ENCODE measurements at regions not wholly inside any gene's neighbourhood (a gene's known extent, or its start where the extent isn't known, plus 50 kb on each side); places are given as distances from the start of the nearest gene placed in this dataset.
"Not testable (repeated sequence)": the region's sequence is repeated elsewhere in the genome, so short reads cannot be mapped to it uniquely, and the experiment has no call there.

DNA sequence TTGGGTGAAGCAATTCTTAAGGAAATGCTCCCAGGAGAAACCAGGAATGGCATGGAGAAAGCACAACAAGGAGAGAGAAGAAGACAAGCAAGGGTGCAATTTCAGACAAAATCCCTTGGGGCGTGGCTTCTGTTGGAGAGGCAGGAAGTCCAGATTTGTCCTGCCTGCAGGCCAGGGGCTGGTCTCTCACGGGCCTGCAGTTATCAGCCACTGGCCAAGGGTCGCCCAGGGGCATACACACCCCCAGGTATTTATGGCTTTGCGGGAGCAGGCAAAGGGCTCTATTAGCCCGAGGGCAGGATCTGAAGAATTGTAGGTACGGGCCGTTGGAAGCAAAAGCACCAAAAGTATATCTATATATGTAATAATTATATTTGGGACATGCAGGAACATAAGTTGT is 87.7 kb downstream of the IYD start:
- no peak for DNase-seq

DNA sequence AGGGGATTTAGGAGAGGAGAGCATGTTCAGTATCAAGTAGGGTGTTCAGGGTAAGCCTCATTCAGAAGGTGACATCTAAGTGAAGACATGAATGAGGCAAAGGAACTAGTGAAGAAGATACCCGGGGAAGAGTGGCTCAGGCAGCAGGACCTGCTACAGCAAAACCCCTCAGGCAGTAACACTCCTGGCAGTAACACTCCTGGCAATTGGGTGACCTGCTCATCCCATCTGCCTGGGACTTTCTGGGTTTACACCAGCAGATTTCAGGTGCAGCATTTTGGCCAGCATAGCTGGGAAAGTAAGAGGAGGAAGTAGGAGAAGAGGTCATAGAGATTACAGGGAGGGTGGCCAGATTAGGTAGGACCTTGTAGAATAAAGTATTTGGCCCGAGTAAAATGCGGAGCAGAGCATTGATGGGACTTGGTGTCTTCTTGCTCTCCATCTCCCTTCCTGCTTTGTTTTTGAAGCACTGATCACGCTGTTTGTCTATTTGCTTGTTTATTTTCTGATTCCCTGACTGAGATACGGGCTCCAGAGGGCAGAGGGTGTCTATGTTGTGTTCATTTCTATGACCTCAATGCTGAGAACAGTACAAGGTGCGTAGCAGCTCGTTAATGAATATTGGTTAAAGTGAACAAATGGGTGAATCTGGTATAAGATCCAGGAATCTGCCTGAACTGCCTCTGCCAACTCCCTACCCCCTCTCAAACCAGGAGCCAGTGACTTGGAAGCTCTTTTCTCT is 88.3 kb downstream of the IYD start:
- no peak for DNase-seq

DNA sequence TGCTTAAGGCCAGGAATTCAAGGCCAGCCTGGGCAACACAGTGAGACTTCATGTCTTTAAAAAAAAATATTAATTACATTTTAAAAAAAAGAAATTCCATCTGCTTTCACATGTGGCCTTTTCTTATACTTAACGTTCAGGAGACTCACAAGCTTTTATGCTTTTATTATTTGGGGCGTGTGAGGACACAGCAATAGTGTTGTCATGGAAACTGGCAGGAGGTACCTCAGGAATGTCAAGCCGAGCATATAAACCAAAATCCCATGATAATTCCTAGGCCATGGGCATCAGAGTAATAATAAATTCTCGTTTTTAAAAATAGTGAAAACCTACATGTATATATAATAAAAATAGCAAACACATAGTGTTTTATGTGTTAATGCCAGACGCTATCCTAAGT is 89.8 kb downstream of the IYD start:
- DNase-seq: no peak

DNA sequence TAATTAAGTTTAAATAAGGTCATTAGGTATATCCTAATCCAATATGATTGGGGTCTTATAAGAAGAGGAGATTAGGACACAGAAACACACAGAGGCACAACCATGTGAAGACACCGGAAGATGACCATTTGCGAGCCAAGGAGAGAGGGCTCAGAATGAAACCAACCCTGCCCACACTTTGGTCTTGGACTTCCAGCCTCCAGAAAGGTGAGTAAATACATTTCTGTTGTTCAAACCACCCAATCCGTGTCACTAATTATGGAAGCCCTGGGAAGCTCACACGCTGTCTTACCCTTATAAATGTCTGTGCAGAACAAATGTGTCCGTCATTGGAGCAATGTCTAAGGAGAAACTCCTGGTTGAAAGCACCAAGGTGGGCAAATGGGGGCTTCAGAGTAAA is 95.0 kb downstream of the IYD start:
- no peak for DNase-seq

DNA sequence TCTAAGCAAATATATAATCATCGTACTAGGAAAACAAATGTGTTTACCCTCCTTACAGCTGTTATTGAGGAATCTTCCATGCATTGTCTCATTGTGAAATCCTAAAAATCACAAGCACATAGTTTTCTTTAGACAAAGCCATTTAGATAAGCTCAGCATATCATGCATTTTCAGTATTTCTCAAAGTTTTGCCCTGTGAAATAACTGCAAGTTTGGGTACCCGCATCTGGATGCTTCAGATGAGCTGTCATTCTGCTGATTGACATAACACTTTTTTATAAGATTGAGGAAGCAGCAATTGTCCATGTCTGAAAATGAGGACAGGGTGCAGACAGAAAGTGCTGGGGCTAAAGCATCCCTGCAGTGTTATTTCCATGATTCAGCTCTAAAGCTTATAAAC is 96.2 kb downstream of the IYD start:
- DNase-seq: no peak

DNA sequence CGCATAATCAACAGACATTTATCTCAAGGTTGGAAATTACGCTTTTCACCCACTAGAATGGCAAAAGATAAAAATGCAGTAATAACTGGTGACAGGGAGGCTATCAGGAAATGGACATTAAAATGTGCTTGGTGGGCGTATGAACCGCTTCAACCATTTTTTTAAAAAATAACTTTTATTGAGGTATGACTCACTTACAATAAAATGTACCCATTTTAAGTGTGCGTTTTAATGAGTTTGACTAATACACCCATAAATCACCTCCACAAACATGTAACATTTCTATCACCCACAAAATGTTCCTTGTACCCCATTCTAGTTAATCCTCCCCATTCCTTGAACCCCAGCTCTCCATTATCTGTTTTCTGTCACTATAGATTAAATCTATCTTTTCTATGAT is 96.8 kb downstream of the IYD start:
- no peak for DNase-seq

DNA sequence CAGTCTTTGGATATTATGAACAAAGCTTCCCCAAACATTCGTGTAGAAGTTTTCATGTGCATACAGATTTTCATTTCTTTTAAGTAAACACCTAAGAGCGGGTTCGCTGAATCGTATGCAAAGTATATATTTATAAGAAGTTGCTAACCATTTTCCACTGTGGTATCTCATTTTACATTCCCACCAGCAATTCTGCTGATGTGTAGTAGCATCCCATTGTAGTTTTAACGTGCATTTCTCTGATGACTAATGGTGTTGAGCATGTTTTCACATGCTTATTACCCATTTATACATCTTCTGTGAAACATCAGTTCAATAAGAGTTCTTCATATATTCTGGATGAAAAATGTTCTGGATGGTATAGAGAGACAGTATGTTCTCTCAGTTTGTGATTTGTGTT is 97.4 kb downstream of the IYD start:
- DNase-seq: no peak

DNA sequence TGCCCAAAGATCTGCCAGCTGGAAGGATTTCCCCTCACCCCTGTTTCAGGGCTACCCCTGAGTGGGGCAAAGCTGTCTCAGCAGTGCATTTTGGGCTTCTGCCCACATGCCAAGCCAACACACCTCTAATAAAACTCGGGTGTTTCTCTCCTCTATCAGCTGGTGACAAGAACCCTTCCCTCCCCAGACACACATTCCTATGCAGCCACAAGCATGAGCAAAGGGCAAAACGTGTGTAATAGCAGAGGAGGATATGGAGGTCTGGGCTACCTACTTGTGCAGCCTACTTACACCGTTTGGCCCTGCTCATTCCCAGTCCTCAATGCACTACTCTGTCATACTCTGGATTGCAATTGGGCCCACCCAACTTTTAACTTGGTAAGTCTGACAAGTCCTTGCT is 101.3 kb downstream of the IYD start:
- no peak for DNase-seq

DNA sequence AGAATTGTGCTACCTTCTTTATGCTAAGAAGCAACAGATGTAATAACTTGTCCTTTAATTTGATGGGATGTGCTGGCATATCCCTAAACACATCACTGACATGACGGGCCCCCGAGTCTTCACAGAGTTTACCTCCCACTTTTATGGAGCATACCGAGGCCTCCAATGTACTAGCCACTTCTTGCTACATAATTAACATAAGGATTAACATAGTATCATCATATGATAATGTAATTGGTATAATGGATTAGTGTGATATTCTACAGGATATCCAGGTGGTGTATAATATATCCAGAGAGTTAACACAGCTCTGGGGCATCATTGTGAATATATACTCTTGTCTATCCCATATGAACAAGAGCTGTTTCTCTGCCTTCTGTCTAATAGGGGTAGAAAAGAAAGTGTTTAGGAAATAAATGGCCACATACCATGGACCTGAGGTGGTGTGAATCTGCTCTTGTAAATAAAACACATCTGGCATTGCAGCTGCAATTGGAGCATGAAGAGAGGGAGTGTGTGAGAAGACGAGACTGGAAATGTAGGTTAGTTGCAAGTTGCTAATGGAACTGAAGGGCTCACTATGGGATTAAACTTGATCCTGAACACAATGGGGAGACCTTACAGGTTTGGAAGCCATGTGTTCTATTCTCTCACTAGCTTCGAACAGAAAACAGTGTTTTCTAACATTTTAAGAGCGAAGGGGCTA is 102.3 kb downstream of the IYD start:
- no peak for DNase-seq

DNA sequence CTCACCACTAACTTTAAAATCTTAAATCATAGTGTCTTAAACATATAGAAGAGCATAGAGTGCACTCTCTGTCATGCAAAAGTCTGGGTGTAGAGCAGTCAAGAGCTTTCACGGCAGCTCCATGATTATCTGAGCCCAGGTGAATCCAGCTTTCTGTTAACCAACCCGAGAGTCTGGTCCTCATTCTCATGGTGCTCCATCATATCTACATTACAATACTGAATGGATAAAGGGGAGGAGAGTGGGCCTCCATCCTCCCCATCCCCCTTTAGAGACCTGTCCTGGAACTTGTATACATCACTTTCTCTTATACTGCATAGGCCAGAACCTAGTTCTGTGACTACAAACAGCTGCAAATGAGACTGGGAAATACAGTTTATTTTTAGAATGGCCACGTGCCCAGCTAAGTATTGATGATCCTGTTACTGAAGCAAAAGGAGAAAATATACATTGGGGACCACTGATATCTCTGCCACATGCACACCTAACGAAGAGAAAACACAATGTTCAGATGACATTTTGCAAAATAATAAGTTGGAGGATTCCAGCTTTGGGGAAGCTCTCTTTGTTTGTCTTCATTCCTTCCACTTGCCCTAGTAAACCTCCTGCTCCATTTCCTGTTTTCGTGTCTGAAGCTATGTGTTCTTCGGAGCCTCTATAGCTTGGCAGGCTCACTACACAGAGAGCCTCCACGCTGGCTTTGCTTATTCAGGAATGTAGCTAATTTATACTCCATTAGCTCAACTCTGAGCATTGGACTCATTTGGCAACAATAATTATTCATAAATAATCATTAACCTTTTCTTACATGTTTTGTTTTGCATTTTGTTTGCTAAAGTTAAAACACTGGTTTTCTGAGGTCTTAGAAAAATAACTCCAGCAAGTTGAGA is 110.1 kb downstream of the IYD start:
- DNase-seq: no peak

DNA sequence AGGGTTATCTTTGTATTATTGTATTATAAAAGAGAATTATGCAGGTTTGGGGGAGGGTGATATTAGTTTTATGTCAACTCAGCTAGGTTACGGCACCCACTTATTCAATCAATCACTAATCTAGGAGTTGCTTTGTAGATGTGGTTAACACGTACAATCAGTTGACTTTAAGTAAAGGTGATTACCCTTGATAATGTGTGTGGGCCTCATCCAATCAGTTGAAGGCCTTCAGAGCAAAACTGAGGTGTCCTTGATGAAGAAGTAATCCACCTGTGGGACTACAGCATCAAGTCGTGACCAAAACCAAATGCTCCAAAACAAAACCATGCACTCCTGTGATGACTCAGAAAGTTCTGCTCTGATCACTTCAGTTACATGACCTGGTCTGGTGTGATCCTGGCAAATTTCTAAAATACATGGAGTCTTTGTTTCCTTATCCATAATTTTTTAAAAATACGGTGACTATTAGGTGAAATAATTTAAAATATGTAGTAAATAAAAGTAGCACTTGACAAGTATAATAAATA is 114.1 kb downstream of the IYD start:
- DNase-seq: peak; percentile 14

DNA sequence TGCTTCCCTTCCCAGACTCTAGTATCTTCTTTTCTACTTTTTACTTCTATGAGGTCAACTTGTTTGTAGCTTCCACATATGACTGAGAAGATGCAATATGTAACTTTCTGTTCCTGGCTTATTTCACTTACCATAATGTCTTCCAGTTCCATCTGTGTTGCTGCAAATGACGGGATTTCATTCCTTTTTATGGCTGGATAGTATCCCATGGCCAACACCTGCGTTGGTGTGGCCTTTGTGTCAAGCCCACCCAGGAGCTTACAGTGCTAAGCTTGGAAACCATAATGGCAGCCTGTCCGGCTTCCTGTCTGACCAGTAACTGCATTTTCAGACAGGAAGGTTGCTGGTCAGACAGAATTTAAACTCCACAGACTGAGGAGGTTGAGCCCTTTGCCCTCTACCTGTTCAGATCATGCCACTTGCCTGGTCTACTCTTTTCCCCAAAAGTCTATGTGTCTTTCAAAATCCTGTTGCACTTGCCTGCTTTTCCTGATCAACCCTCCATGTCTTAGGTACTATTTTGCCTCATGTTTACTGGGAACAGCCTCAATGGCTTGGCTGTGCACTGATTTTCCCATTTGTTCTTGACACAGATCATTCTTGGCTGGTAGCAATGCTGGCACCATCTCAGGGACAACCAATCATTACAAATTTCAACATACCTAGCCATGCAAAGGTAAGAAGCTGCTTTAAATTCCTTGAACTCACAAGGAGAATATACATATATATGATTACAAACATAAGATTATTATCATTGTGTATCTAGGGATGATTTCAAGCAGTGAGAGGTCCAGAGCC is 114.3 kb upstream of the PLEKHG1 start:
- no peak for DNase-seq

DNA sequence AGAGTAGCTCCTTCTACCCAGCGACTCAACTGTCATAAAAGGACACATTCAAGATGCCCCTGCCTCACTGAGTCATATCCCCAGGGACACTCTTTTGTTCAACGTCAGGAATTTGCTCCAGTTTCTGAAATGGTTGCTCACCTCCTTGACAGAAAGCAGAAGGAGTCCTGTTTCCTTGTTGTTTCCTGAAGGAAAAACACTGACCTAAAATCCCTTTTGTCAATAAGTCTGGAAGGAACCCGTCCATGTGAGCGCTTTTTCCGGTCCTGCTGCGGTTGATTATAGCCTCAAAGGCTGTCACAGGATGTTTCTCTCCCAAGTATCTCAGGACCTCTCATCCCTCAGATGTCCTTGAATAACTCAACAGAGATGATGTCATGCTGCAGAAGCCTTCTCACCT is 113.6 kb upstream of the PLEKHG1 start:
- no peak for DNase-seq

DNA sequence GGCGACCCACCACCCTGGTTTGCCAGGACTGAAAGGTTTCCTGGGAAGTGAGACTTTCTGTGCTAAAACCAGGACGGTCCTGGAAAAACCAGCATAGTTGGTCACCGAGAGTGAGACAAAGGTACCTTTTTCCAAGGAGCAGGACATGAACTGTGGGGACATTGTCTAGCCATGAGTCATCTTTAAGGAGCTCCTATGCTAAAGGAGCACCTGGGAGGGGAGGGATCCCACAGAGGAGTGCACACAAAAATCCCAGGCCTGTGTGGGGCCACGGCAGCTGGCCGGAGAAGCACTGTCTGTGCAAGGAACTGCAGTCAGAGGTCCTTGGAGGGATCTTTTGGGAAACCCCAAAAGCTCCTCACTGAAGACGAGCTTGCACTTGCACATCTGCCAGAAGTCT is 109.1 kb upstream of the PLEKHG1 start:
- no peak for DNase-seq

DNA sequence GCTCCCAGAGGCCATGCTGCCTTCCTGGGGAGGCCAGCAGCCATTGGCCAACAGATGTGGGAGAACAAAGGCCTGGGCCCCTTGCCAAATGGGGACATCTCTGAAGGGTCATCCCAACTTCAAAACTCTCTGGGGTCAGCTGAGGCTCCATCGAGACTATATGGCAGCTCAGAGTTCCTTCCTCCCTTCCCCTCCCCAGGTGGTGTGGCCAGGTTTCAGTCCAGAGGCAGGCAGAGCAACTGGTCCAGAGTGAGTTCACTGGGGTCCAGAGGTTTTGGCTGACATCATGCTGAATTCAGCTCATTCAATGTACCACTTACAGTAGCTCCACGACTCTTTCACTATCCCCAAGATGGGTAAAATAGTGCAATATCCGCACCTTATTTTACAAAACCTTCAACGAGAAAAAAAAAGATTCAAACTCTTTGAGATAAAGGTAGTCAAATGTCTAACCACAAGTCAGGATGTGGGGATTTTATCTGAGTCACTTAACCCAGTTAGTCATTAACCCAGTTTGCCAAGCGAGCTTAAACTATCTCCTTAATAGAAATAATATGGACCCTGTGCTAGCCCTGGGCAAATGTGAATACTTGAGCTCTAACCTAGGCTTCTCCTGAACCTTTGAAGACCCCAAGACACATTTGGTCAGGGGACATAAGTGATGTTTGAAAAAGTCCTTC is 108.4 kb upstream of the PLEKHG1 start:
- peak; percentile 78 for DNase-seq

DNA sequence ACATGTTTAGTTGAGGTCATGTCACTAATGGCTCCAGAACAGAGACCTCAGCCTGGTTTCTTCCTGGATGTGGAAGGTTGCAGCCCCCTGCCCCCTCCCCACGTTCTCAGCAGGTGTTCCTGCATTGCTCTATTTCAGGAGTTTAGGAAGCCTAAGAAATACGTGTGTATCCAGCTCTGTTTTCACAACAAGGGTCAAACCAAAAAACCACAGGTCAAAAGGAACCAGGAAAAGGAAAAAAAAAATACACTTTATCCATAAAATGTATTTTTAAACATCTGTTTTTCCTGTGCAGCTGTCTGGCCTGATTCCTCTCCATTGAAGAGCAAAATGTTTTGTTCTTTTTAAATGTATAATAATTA is 107.9 kb upstream of the PLEKHG1 start:
- DNase-seq: no peak

DNA sequence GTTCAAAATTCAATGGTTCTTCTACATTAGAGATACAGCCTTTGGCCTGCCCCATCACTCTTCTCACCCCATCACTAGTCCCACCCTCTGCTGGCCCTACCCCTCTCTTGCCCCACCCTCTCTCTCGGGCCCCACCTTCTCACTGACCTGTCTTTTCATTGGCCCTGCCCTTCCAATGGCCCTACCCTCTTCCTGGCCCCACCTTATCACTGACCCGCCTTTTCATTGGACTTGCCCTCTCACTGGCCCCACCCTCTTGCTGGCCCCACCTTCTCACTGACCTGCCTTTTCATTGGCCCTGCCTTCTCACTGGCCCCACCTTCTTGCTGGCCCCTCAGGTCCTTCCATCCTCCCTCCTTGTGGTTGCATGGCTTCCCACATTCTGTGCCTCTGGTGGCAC is 107.2 kb upstream of the PLEKHG1 start:
- DNase-seq: no peak

DNA sequence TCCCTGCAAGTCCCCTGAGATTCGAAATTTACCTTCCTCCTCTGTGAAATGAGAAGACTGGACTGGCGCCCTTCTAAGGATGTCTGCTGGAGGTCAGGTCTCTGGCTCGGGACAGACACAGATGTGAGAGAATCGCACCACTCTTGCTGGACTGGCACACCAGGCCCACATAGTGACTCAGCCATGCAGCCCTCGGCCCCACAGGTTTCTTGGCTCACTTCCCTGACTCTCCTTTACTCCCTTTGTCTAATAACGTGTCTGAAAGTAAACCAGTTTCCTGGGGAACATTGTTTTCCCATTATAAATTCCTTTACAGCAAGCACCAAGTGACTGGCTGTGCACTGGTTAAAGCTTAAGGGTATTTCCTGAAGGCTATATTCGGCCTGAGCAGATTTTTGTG is 106.7 kb upstream of the PLEKHG1 start:
- no peak for DNase-seq

DNA sequence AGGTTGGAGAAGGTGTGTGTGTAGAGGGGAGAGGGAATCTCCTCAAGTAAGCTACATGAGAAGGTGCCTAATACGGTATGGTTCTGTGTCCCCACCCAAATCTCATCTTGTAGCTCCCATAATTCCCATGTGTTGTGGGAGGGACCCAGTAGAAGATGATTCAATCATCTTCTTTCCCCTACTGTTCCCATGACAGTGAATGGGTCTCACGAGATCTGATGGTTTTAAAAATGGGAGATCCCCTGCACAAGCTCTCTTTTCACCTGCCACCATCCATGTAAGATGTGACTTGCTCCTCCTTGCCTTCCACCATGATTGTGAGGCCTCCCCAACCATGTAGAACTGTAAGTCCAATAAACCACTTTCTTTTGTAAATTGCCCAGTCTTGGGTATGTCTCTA is 106.1 kb upstream of the PLEKHG1 start:
- not testable (repeated sequence) for DNase-seq

DNA sequence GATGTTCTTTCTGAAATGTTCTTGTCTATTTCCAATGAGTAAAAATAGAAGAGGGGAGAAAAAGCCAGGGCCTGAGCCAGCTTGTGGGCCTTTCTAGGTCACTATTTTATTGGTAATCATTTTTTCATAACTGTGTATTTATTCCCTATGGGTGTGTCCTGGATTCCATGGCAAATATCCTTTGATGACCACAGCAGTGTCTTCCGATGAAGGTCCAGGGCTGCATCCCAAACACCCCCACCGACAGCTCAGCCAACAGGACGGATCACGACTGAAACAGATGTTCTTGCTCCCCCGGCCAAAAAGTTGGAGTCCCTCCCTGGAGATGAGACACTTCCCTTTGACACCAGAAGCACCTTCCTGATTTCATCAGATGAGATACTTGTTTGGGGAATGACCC is 105.4 kb upstream of the PLEKHG1 start:
- DNase-seq: no peak

DNA sequence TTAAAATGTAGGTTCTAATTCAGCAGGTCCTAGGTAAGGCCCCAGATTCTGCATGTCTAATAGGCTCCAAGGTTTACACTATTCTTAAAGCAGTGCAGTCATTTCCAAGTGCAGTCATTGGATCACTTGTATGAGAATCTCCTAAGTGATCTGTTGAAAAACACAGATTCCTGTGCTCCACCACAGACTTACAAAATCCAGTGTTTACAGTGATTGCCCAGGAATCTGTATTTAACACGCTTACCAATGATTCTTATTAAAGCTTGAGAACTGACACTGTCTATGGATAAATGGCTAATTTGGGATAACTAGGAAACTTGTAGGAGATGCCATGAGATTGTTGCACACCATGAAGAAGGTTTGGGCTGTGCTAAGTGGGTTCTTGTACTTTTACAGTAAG is 104.6 kb upstream of the PLEKHG1 start:
- no peak for DNase-seq

DNA sequence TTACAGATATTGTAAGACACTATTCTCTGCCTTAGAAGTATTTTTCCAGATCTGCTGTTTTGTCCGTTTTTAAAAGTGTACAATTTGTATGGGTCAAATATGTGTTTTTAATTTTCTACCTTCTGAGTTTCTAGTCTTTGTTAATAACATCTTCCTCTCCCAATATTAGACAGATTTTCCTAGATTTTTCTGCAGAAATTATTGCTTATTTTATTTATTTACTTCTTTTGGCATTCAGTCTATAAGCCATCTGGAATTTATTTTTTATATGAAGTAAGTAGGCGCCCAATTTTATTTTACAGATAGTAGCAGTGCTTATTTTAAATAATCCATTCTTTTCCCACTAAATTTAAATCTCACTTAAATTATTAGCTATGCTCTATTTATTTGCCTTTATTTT is 103.1 kb upstream of the PLEKHG1 start:
- DNase-seq: no peak

Measured in activated CD4-positive, alpha-beta T cell treated with anti-CD3 and anti-CD28 coated beads, Interleukin-10, Interleukin-2, amounts not matched to agents 100 ng/mL and 50 ng/mL, durations not matched to agents 16 hours and 8 hours (primary cell).